ENCODE measurements at regions not wholly inside any gene's neighbourhood (a gene's known extent, or its start where the extent isn't known, plus 50 kb on each side); places are given as distances from the start of the nearest gene placed in this dataset.

- H3K4me1 ChIP-seq (ENCODE audit: control insufficient read depth, insufficient read depth, low read length): no peaks in the 10 kb centered on the region
- no peak overlapping the region for H3K27ac ChIP-seq (ENCODE audit: low read depth, low read length)
- no peaks in the 10 kb centered on the region for H3K27me3 ChIP-seq (ENCODE audit: control insufficient read depth, insufficient read depth, low read length)
- WGBS (ENCODE audit: insufficient coverage): no CpG with 5 or more reads among the region's 1 CpG
- DNase-seq (ENCODE audit: low read depth in 4 of 6, low spot score in 6 of 6): no peak
- H3K4me3 ChIP-seq (ENCODE audit: low read depth, low read length): no peak overlapping the region
- H3K9me3 ChIP-seq (ENCODE audit: control insufficient read depth, insufficient read depth, low read length): peaks cover 2% of the 10 kb centered on the region
- no peaks in the 10 kb centered on the region for H3K36me3 ChIP-seq (ENCODE audit: control insufficient read depth, insufficient read depth, low read length)
Observed at GRCh38 chr4:184575306-184575705, 73.9 kb downstream of the CASP3 start.

- H3K27ac ChIP-seq (ENCODE audit: low read depth, low read length): no peak overlapping the region
- H3K4me3 ChIP-seq (ENCODE audit: low read depth, low read length): no peak overlapping the region
- H3K9me3 ChIP-seq (ENCODE audit: control insufficient read depth, insufficient read depth, low read length): no peaks in the 10 kb centered on the region
- H3K36me3 ChIP-seq (ENCODE audit: control insufficient read depth, insufficient read depth, low read length): no peaks in the 10 kb centered on the region
- no peak for DNase-seq (ENCODE audit: low read depth in 4 of 6, low spot score in 6 of 6)
- H3K27me3 ChIP-seq (ENCODE audit: control insufficient read depth, insufficient read depth, low read length): no peaks in the 10 kb centered on the region
- H3K4me1 ChIP-seq (ENCODE audit: control insufficient read depth, insufficient read depth, low read length): no peaks in the 10 kb centered on the region
- no CpG with 5 or more reads among the region's 5 CpGs for WGBS (ENCODE audit: insufficient coverage)
Observed at GRCh38 chr4:184574861-184575260, 74.4 kb downstream of the CASP3 start.

- no peaks in the 10 kb centered on the region for H3K27me3 ChIP-seq (ENCODE audit: control insufficient read depth, insufficient read depth, low read length)
- 80% methylated on average over 2 of the region's 2 CpGs for WGBS (ENCODE audit: insufficient coverage)
Observed at GRCh38 chr4:184573701-184574100, 75.5 kb downstream of the CASP3 start.

GRCh38 chr4:184568770-184569169 is 80.5 kb downstream of the CASP3 start:
- peak in 1 of 6 donors; percentile 32 for DNase-seq (ENCODE audit: low read depth in 4 of 6, low spot score in 6 of 6)
- H3K9me3 ChIP-seq (ENCODE audit: control insufficient read depth, insufficient read depth, low read length): no peaks in the 10 kb centered on the region
- H3K27ac ChIP-seq (ENCODE audit: low read depth, low read length): no peak overlapping the region
- WGBS (ENCODE audit: insufficient coverage): 50% methylated on average over 2 of the region's 6 CpGs
- no peak overlapping the region for H3K4me3 ChIP-seq (ENCODE audit: low read depth, low read length)
- no peaks in the 10 kb centered on the region for H3K36me3 ChIP-seq (ENCODE audit: control insufficient read depth, insufficient read depth, low read length)
- H3K4me1 ChIP-seq (ENCODE audit: control insufficient read depth, insufficient read depth, low read length): no peaks in the 10 kb centered on the region
- no peaks in the 10 kb centered on the region for H3K27me3 ChIP-seq (ENCODE audit: control insufficient read depth, insufficient read depth, low read length)

More at GRCh38 chr4:184573701-184574100, 75.5 kb downstream of the CASP3 start:
- Histone ChIP-seq H3K27ac (ENCODE audit: low read depth, low read length) (no peak overlapping the region), H3K4me1 (ENCODE audit: control insufficient read depth, insufficient read depth, low read length) (no peaks in the 10 kb centered on the region), H3K36me3 (ENCODE audit: control insufficient read depth, insufficient read depth, low read length) (no peaks in the 10 kb centered on the region), H3K9me3 (ENCODE audit: control insufficient read depth, insufficient read depth, low read length) (no peaks in the 10 kb centered on the region), H3K4me3 (ENCODE audit: low read depth, low read length) (no peak overlapping the region)
- no peak for DNase-seq (ENCODE audit: low read depth in 4 of 6, low spot score in 6 of 6)

- H3K9me3 ChIP-seq (ENCODE audit: control insufficient read depth, insufficient read depth, low read length): no peaks in the 10 kb centered on the region
Observed at GRCh38 chr4:184563621-184564020, 85.6 kb downstream of the CASP3 start.

GRCh38 chr4:184558996-184559395 is 84.6 kb upstream of the IRF2 start:
- DNase-seq (ENCODE audit: low read depth in 4 of 6, low spot score in 6 of 6): no peak
- Histone ChIP-seq H3K27me3 (ENCODE audit: control insufficient read depth, insufficient read depth, low read length) (no peaks in the 10 kb centered on the region), H3K4me3 (ENCODE audit: low read depth, low read length) (no peak overlapping the region), H3K27ac (ENCODE audit: low read depth, low read length) (no peak overlapping the region), H3K4me1 (ENCODE audit: control insufficient read depth, insufficient read depth, low read length) (no peaks in the 10 kb centered on the region), H3K9me3 (ENCODE audit: control insufficient read depth, insufficient read depth, low read length) (peaks cover 4% of the 10 kb centered on the region), H3K36me3 (ENCODE audit: control insufficient read depth, insufficient read depth, low read length) (no peaks in the 10 kb centered on the region)
- 77% methylated on average over 6 of the region's 7 CpGs for WGBS (ENCODE audit: insufficient coverage)

More at GRCh38 chr4:184563621-184564020, 85.6 kb downstream of the CASP3 start:
- H3K4me3 ChIP-seq (ENCODE audit: low read depth, low read length): no peak overlapping the region
- WGBS (ENCODE audit: insufficient coverage): 100% methylated on average over 3 of the region's 3 CpGs
- DNase-seq (ENCODE audit: low read depth in 4 of 6, low spot score in 6 of 6): no peak
- no peaks in the 10 kb centered on the region for H3K36me3 ChIP-seq (ENCODE audit: control insufficient read depth, insufficient read depth, low read length)
- H3K27ac ChIP-seq (ENCODE audit: low read depth, low read length): no peak overlapping the region
- H3K27me3 ChIP-seq (ENCODE audit: control insufficient read depth, insufficient read depth, low read length): no peaks in the 10 kb centered on the region
- no peaks in the 10 kb centered on the region for H3K4me1 ChIP-seq (ENCODE audit: control insufficient read depth, insufficient read depth, low read length)

- H3K4me3 ChIP-seq (ENCODE audit: low read depth, low read length): no peak overlapping the region
- H3K4me1 ChIP-seq (ENCODE audit: control insufficient read depth, insufficient read depth, low read length): no peaks in the 10 kb centered on the region
- H3K9me3 ChIP-seq (ENCODE audit: control insufficient read depth, insufficient read depth, low read length): peaks cover 4% of the 10 kb centered on the region
- no peaks in the 10 kb centered on the region for H3K36me3 ChIP-seq (ENCODE audit: control insufficient read depth, insufficient read depth, low read length)
- WGBS (ENCODE audit: insufficient coverage): 100% methylated on average over 1 of the region's 4 CpGs
- H3K27ac ChIP-seq (ENCODE audit: low read depth, low read length): no peak overlapping the region
- H3K27me3 ChIP-seq (ENCODE audit: control insufficient read depth, insufficient read depth, low read length): no peaks in the 10 kb centered on the region
- no peak for DNase-seq (ENCODE audit: low read depth in 4 of 6, low spot score in 6 of 6)
Observed at GRCh38 chr4:184553891-184554290, 79.5 kb upstream of the IRF2 start.

- Histone ChIP-seq H3K27ac (ENCODE audit: low read depth, low read length) (no peak overlapping the region), H3K36me3 (ENCODE audit: control insufficient read depth, insufficient read depth, low read length) (no peaks in the 10 kb centered on the region), H3K4me3 (ENCODE audit: low read depth, low read length) (no peak overlapping the region), H3K9me3 (ENCODE audit: control insufficient read depth, insufficient read depth, low read length) (no peaks in the 10 kb centered on the region), H3K4me1 (ENCODE audit: control insufficient read depth, insufficient read depth, low read length) (no peaks in the 10 kb centered on the region), H3K27me3 (ENCODE audit: control insufficient read depth, insufficient read depth, low read length) (no peaks in the 10 kb centered on the region)
- no peak for DNase-seq (ENCODE audit: low read depth in 4 of 6, low spot score in 6 of 6)
- WGBS (ENCODE audit: insufficient coverage): no CpG with 5 or more reads among the region's 3 CpGs
Observed at GRCh38 chr4:184550476-184550875, 76.1 kb upstream of the IRF2 start.

GRCh38 chr4:184548648-184549341 is 74.4 kb upstream of the IRF2 start:
- Histone ChIP-seq H3K27me3 (ENCODE audit: control insufficient read depth, insufficient read depth, low read length) (no peaks in the 10 kb centered on the region), H3K4me3 (ENCODE audit: low read depth, low read length) (no peak overlapping the region), H3K27ac (ENCODE audit: low read depth, low read length) (no peak overlapping the region), H3K36me3 (ENCODE audit: control insufficient read depth, insufficient read depth, low read length) (no peaks in the 10 kb centered on the region), H3K4me1 (ENCODE audit: control insufficient read depth, insufficient read depth, low read length) (no peaks in the 10 kb centered on the region), H3K9me3 (ENCODE audit: control insufficient read depth, insufficient read depth, low read length) (no peaks in the 10 kb centered on the region)
- WGBS (ENCODE audit: insufficient coverage): 79% methylated on average over 13 of the region's 20 CpGs
- DNase-seq (ENCODE audit: low read depth in 4 of 6, low spot score in 6 of 6): no peak

- no peak for DNase-seq (ENCODE audit: low read depth in 4 of 6, low spot score in 6 of 6)
- H3K4me3 ChIP-seq (ENCODE audit: low read depth, low read length): no peak overlapping the region
- H3K27ac ChIP-seq (ENCODE audit: low read depth, low read length): no peak overlapping the region
- H3K4me1 ChIP-seq (ENCODE audit: control insufficient read depth, insufficient read depth, low read length): no peaks in the 10 kb centered on the region
- H3K27me3 ChIP-seq (ENCODE audit: control insufficient read depth, insufficient read depth, low read length): no peaks in the 10 kb centered on the region
- no peaks in the 10 kb centered on the region for H3K36me3 ChIP-seq (ENCODE audit: control insufficient read depth, insufficient read depth, low read length)
- WGBS (ENCODE audit: insufficient coverage): 60% methylated on average over 4 of the region's 5 CpGs
- H3K9me3 ChIP-seq (ENCODE audit: control insufficient read depth, insufficient read depth, low read length): no peaks in the 10 kb centered on the region
Observed at GRCh38 chr4:184548316-184548647, 73.9 kb upstream of the IRF2 start.

Measured in spinal cord (tissue), 9 donors.